K562 (cell line): ENCODE measurements at regions not wholly inside any gene's neighbourhood (a gene's known extent, or its start where the extent isn't known, plus 50 kb on each side); places are given as distances from the start of the nearest gene placed in this dataset.

Experiments used
- ATAC-seq: fragments of 200-7000 bp; cut with Tn5 transposase; 3 replicates; pipeline ENCODE4 v1.9.1; 2020; ENCODE audit warnings: moderate library complexity
- BruUV-seq: library from RNA; stranded (reverse); fragments of 400-500 nt; replicated peaks from 2 replicates; lab custom pipeline; 2021; lab: Mats Ljungman, UMichigan
- CTCF ChIA-PET: fragments of 300-600 bp; formaldehyde crosslinking; extraction: SDS; loops from one replicate; lab custom pipeline; 2021; ENCODE audit warnings: low intra/inter-chr PET ratio; lab: Yijun Ruan, JAX
- POLR2A ChIA-PET: fragments of 300-600, 350-650 bp; sonication (Branson Sonifier 250); formaldehyde crosslinking; extraction: SDS; loops from one replicate; lab custom pipeline; 2021; ENCODE audit warnings: antibody characterized with exemption, inconsistent platforms; lab: Yijun Ruan, JAX
- DNase-seq, 4 experiments: peaks; one replicate each; pipeline versions ENCODE4 v3.0.0 to v3.0.0-alpha.2; 2011 to 2018; ENCODE audit warnings: low spot score in 3 of 4, mixed read lengths in 3 of 4; ENCODE audit errors: extremely low read depth in 1 of 4
- FAIRE-seq: peaks from 2 replicates; lab custom pipeline; 2011; peaks lifted over from hg19 to GRCh38; lab: Jason Lieb, UNC
- H2AFZ ChIP-seq: 2 replicates; pipeline ENCODE4 v1.6.0; 2011; ENCODE audit warnings: low read depth, low read length, control low read depth, inconsistent platforms
- H3K27ac ChIP-seq: fragments of 200-600 bp; 3 replicates; pipeline ENCODE4 v1.8.0; 2011; ENCODE audit warnings: low read depth, mild to moderate bottlenecking, control low read depth, inconsistent platforms, low read length, moderate library complexity, mixed read lengths; ENCODE audit errors: extremely low read depth
- H3K27me3 ChIP-seq, 2 experiments: fragments of 300-600 bp in 1 of 2; 2 replicates in 1 of 2; 3 replicates in 1 of 2; pipeline versions ENCODE4 v1.6.0 to v1.8.0; 2011; ENCODE audit warnings: inconsistent platforms in 2 of 2, low read length in 2 of 2, mild to moderate bottlenecking in 1 of 2, mixed read lengths in 1 of 2, moderate library complexity in 1 of 2; ENCODE audit not compliant: control insufficient read depth in 2 of 2, insufficient read depth in 2 of 2
- H3K36me3 ChIP-seq: fragments of 300-600 bp; 3 replicates; pipeline ENCODE4 v1.8.0; 2011; ENCODE audit warnings: mild to moderate bottlenecking, low read length, inconsistent platforms; ENCODE audit not compliant: control insufficient read depth, insufficient read depth
- H3K4me1 ChIP-seq, 2 experiments: fragments of 200-600 bp in 1 of 2; replicated peaks in 1 of 2; 2 replicates in 1 of 2; 3 replicates in 1 of 2; pipeline versions ENCODE4 v1.5.1 to v1.8.0; 2011; ENCODE audit warnings: inconsistent platforms in 2 of 2, low read length in 2 of 2, mild to moderate bottlenecking in 1 of 2, mixed read lengths in 1 of 2, moderate library complexity in 1 of 2; ENCODE audit not compliant: control insufficient read depth in 2 of 2, insufficient read depth in 2 of 2
- H3K4me2 ChIP-seq: 2 replicates; pipeline ENCODE4 v1.6.1; 2011; ENCODE audit warnings: low read length, control low read depth, inconsistent platforms, mixed read lengths; ENCODE audit not compliant: insufficient read depth
- H3K4me3 ChIP-seq: fragments of 200-600 bp; sonication (generic), shearing (Covaris generic); 2 replicates; pipeline ENCODE4 v1.5.1; 2016; ENCODE audit warnings: control low read depth, inconsistent platforms
- H3K79me2 ChIP-seq: fragments of 200-600 bp; 3 replicates; pipeline ENCODE4 v1.8.0; 2011; ENCODE audit warnings: low read length, inconsistent platforms; ENCODE audit not compliant: control insufficient read depth, insufficient read depth
- H3K9ac ChIP-seq, 2 experiments: 2 replicates each; pipeline versions ENCODE4 v1.6.0 to v1.6.1; 2011; ENCODE audit warnings: low read depth in 2 of 2, low read length in 2 of 2, control low read depth in 1 of 2, inconsistent platforms in 1 of 2, mild to moderate bottlenecking in 1 of 2, mixed read lengths in 1 of 2; ENCODE audit not compliant: insufficient read depth in 1 of 2
- H3K9me1 ChIP-seq: one replicate; pipeline ENCODE4 v1.6.0; 2011; ENCODE audit warnings: inconsistent platforms, mild to moderate bottlenecking, low read length, moderate library complexity; ENCODE audit not compliant: control insufficient read depth, insufficient read depth
- H3K9me3 ChIP-seq: replicated peaks from 2 replicates; pipeline ENCODE4 v1.5.1; 2011; ENCODE audit warnings: low read depth, low read length, inconsistent platforms; ENCODE audit not compliant: control insufficient read depth, insufficient read depth
- H4K20me1 ChIP-seq: replicated peaks from 2 replicates; pipeline ENCODE4 v1.6.1; 2011; ENCODE audit warnings: low read length, inconsistent platforms, mixed read lengths; ENCODE audit not compliant: control insufficient read depth, insufficient read depth
- RCOR1 ChIP-seq, 2 experiments: IDR thresholded peaks; 2 replicates each; pipeline ENCODE4 v1.6.1; 2012; ENCODE audit warnings: low read depth in 2 of 2, low read length in 2 of 2, borderline replicate concordance in 1 of 2, improper control_type of control experiment in 1 of 2
- SIX5 ChIP-seq, 2 experiments: IDR thresholded peaks; 2 replicates each; pipeline ENCODE4 v1.6.1; 2011; ENCODE audit warnings: low read length in 2 of 2, borderline replicate concordance in 1 of 2, low read depth in 1 of 2, mild to moderate bottlenecking in 1 of 2, moderate library complexity in 1 of 2; ENCODE audit not compliant: insufficient read depth in 1 of 2
- ZNF586 ChIP-seq: fragments of 450-650 bp; formaldehyde crosslinking; conservative IDR thresholded peaks from 2 replicates; pipeline ENCODE4 v1.4.0; 2020; ENCODE audit warnings: mild to moderate bottlenecking, moderate library complexity
- ZNF77 ChIP-seq: fragments of 250-450 bp; sonication (Bioruptor Pico); IDR thresholded peaks from 2 replicates; pipeline ENCODE4 v1.5.0; 2020
- ZNF780A ChIP-seq: fragments of 250-450 bp; sonication (Bioruptor Pico); IDR thresholded peaks from 2 replicates; pipeline ENCODE4 v1.5.0; 2021; ENCODE audit warnings: mild to moderate bottlenecking
- WGBS: fragments of 100-300 bp; shearing (Covaris generic); methylation state at CpG from one replicate; pipeline ENCODE4 v1.1.6; 2016; ENCODE audit warnings: low coverage, mixed read lengths; ENCODE audit not compliant: insufficient coverage; ENCODE audit errors: missing lambda C conversion rate; 5-methylcytosine and 5-hydroxymethylcytosine counted together
- in situ Hi-C: fragments of 300-500 bp; cut with MboI; formaldehyde crosslinking; loops from 4 replicates; pipeline ENCODE4 v1.15.0; 2018; ENCODE audit warnings: inconsistent platforms, mixed read lengths
- intact Hi-C: fragments of 100-400 bp; cut with micrococcal nuclease; formaldehyde crosslinking; loops from 2 replicates; pipeline ENCODE4 v1.14.2; 2022
- TF ChIP-seq, protein P1 (sequence below): fragments of 450-650 bp; formaldehyde crosslinking; IDR thresholded peaks from 2 replicates; pipeline ENCODE4 v1.4.0; 2022; ENCODE audit warnings: mild to moderate bottlenecking, moderate library complexity
- TF ChIP-seq, protein P2 (sequence below): fragments of 450-650 bp; IDR thresholded peaks from 2 replicates; pipeline ENCODE4 v1.7.0; 2016; ENCODE audit warnings: borderline replicate concordance
- TF ChIP-seq, protein P3 (sequence below): fragments of 450-650 bp; formaldehyde crosslinking; IDR thresholded peaks from 2 replicates; pipeline ENCODE4 v1.4.0; 2022; ENCODE audit warnings: missing genetic modification characterization

DNA sequence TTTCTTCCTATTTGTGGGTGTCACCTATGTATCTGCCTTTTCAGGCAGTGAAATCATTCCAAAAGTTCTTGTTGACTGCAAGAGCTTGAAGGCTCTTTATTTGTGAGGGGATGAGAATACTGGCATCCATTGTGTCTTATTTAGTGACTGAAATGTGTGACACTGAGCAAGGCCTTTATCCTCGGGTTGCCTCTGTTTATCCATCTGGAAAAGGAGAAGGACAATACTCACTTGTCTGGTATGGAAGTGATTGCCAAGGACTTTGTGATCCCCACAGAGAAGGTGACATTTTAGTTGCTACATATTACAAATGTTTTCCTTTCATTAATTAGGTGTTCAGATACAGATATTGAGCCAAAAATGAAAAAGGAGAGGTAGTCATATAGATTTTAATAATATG lies 80.2 kb downstream of the ARRDC3 start:
- H3K9ac ChIP-seq = no peak overlapping the region
- FAIRE-seq (no peak), DNase-seq (no peak), ATAC-seq (no peak)
- BruUV-seq = no TSS peak
- no peaks in the 10 kb centered on the region for H3K36me3 ChIP-seq
- TF ChIP-seq RCOR1 (IDR thresholded peaks at IDR 0.05; ENCODE audit: borderline replicate concordance in 1 of 2, low read depth in 2 of 2, low read length in 2 of 2) (no peak), ZNF586 (no peak), SIX5 (IDR thresholded peaks at IDR 0.05; ENCODE audit: borderline replicate concordance in 1 of 2, insufficient read depth in 1 of 2, low read depth in 1 of 2, low read length in 2 of 2) (no peak), ZNF780A (no peak), ZNF77 (no peak)
- TF ChIP-seq, protein P1, sequence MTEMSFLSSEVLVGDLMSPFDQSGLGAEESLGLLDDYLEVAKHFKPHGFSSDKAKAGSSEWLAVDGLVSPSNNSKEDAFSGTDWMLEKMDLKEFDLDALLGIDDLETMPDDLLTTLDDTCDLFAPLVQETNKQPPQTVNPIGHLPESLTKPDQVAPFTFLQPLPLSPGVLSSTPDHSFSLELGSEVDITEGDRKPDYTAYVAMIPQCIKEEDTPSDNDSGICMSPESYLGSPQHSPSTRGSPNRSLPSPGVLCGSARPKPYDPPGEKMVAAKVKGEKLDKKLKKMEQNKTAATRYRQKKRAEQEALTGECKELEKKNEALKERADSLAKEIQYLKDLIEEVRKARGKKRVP (CRISPR knock-in tag) = no peak
- TF ChIP-seq, protein P2, sequence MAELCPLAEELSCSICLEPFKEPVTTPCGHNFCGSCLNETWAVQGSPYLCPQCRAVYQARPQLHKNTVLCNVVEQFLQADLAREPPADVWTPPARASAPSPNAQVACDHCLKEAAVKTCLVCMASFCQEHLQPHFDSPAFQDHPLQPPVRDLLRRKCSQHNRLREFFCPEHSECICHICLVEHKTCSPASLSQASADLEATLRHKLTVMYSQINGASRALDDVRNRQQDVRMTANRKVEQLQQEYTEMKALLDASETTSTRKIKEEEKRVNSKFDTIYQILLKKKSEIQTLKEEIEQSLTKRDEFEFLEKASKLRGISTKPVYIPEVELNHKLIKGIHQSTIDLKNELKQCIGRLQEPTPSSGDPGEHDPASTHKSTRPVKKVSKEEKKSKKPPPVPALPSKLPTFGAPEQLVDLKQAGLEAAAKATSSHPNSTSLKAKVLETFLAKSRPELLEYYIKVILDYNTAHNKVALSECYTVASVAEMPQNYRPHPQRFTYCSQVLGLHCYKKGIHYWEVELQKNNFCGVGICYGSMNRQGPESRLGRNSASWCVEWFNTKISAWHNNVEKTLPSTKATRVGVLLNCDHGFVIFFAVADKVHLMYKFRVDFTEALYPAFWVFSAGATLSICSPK = no peak
- TF ChIP-seq, protein P3, sequence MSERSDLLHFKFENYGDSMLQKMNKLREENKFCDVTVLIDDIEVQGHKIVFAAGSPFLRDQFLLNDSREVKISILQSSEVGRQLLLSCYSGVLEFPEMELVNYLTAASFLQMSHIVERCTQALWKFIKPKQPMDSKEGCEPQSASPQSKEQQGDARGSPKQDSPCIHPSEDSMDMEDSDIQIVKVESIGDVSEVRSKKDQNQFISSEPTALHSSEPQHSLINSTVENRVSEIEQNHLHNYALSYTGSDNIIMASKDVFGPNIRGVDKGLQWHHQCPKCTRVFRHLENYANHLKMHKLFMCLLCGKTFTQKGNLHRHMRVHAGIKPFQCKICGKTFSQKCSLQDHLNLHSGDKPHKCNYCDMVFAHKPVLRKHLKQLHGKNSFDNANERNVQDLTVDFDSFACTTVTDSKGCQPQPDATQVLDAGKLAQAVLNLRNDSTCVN (CRISPR knock-in tag) = no peak
- in situ Hi-C loops = no loop called here
- no peak overlapping the region for H3K4me2 ChIP-seq
- H4K20me1 ChIP-seq = no peaks in the 10 kb centered on the region
- ChIA-PET POLR2A (interaction anchor here (0.8 kb wide), 1 partner anchor 81 kb away, joined by 3 read pairs; no protein-coding TSS in a partner anchor), CTCF (no interaction called here)
- H3K4me1 ChIP-seq = 0 out of 5 replicates have a peak, but pooled peaks cover 0 to 3% of the 10 kb centered on the region in 2 experiments
- H3K9me3 ChIP-seq = no peaks in the 10 kb centered on the region
- intact Hi-C loops = no loop called here
- 60% methylated on average over 1 of the region's 1 CpG for WGBS
- H3K27ac ChIP-seq = no peak overlapping the region
- no peaks in the 10 kb centered on the region for H3K27me3 ChIP-seq
- no peaks in the 10 kb centered on the region for H3K9me1 ChIP-seq
- no peaks in the 10 kb centered on the region for H3K79me2 ChIP-seq
- 0 out of 2 replicates have a peak overlapping the region, but pooled peaks have one; percentile 44 for H2AFZ ChIP-seq
- H3K4me3 ChIP-seq = no peak overlapping the region
